ENCODE measurements at regions not wholly inside any gene's neighbourhood (a gene's known extent, or its start where the extent isn't known, plus 50 kb on each side); places are given as distances from the start of the nearest gene placed in this dataset.

DNA sequence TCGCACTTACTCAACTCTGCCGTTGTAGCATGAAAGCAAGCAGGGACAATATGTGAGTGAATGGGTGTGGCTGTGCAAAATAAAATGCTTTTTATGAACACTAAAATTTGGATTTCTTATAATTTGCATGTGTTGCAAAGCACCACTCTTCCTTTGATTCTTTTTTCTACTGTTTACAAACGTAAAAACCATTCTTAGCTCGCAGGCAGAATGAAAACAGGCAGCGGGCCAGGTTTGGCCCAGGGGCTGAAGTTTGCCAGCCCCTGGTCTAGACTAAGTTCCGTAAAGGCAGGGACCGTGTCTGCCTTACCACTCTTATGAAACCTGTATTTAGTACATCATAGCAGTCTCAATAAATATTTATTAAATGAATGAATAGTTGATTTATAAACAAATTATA lies 83.7 kb upstream of the SPATS2L start:
- no peak for DNase-seq (ENCODE audit: low read depth)
- TF ChIP-seq, protein P1, sequence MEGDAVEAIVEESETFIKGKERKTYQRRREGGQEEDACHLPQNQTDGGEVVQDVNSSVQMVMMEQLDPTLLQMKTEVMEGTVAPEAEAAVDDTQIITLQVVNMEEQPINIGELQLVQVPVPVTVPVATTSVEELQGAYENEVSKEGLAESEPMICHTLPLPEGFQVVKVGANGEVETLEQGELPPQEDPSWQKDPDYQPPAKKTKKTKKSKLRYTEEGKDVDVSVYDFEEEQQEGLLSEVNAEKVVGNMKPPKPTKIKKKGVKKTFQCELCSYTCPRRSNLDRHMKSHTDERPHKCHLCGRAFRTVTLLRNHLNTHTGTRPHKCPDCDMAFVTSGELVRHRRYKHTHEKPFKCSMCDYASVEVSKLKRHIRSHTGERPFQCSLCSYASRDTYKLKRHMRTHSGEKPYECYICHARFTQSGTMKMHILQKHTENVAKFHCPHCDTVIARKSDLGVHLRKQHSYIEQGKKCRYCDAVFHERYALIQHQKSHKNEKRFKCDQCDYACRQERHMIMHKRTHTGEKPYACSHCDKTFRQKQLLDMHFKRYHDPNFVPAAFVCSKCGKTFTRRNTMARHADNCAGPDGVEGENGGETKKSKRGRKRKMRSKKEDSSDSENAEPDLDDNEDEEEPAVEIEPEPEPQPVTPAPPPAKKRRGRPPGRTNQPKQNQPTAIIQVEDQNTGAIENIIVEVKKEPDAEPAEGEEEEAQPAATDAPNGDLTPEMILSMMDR (IDR thresholded peaks at IDR 0.05; ENCODE audit: insufficient read depth, low read depth, low read length), result no peak
- CTCF ChIA-PET, result interaction anchor here (1.1 kb wide), 1 partner anchor 20 kb away, joined by 3 read pairs; no protein-coding TSS in a partner anchor
- POLR2A ChIA-PET, result no interaction called here
- Histone ChIP-seq H3K4me3 (ENCODE audit: low read depth, low read length) (no peak overlapping the region), H3K36me3 (ENCODE audit: control insufficient read depth, insufficient read depth, low read length) (no peaks in the 10 kb centered on the region), H3K27me3 (ENCODE audit: control insufficient read depth, insufficient read depth, low read length) (no peaks in the 10 kb centered on the region)

DNA sequence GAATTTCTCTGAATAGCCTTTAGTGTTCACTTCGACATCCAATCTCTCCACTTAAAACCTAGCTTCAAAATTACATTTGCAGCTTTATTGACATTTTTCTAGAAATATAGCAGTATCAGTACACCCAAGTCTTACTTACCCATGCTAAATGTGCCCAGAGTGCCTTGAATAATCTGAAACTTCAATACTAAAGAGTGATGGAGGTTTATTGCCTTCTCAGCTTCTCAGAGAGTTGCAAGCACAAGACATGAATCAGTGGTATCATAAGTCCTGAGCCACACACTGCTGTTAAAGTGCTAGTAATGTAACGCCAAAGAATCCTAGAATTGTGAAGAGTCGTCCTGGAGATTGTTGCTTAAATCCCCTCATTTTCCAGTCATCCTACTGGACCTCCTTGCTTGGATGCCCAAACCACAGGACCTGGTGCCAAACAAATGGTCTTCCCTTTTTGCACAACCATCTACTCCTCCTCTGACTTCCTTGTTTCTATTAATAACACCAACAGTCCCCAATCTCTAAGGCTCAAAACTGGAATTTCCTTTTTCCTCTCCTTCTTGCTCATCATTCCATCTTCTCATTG lies 83.2 kb upstream of the SPATS2L start:
- H3K4me3 ChIP-seq (ENCODE audit: low read depth, low read length), result no peak overlapping the region
- ChIA-PET POLR2A (no interaction called here), CTCF (interaction anchor here (1.1 kb wide), 1 partner anchor 20 kb away, joined by 3 read pairs; no protein-coding TSS in a partner anchor)
- H3K36me3 ChIP-seq (ENCODE audit: control insufficient read depth, insufficient read depth, low read length), result no peaks in the 10 kb centered on the region
- TF ChIP-seq, protein P1 (IDR thresholded peaks at IDR 0.05; ENCODE audit: insufficient read depth, low read depth, low read length), result no peak
- H3K27me3 ChIP-seq (ENCODE audit: control insufficient read depth, insufficient read depth, low read length), result no peaks in the 10 kb centered on the region
- peak; percentile 9 for DNase-seq (ENCODE audit: low read depth)

GRCh38 chr2:200225951-200226350 lies 80.5 kb upstream of the SPATS2L start:
- no peaks in the 10 kb centered on the region for H3K27me3 ChIP-seq (ENCODE audit: control insufficient read depth, insufficient read depth, low read length)
- no peak overlapping the region for H3K4me3 ChIP-seq (ENCODE audit: low read depth, low read length)
- ChIA-PET POLR2A (no interaction called here), CTCF (interaction anchor here (1.0 kb wide), 1 partner anchor 14 kb away, joined by 3 read pairs; no protein-coding TSS in a partner anchor)
- H3K36me3 ChIP-seq (ENCODE audit: control insufficient read depth, insufficient read depth, low read length), result no peaks in the 10 kb centered on the region
- TF ChIP-seq, protein P1 (IDR thresholded peaks at IDR 0.05; ENCODE audit: insufficient read depth, low read depth, low read length), result no peak
- DNase-seq (ENCODE audit: low read depth), result no peak

- Histone ChIP-seq H3K27me3 (ENCODE audit: control insufficient read depth, insufficient read depth, low read length) (no peaks in the 10 kb centered on the region), H3K4me3 (ENCODE audit: low read depth, low read length) (no peak overlapping the region), H3K36me3 (ENCODE audit: control insufficient read depth, insufficient read depth, low read length) (no peaks in the 10 kb centered on the region)
- CTCF ChIA-PET, result interaction anchor here (0.6 to 1.2 kb wide), 4 partner anchors 14 to 162 kb away, joined by 3 to 5 read pairs (median 3); no protein-coding TSS in a partner anchor
- no peak for DNase-seq (ENCODE audit: low read depth)
- TF ChIP-seq, protein P1 (IDR thresholded peaks at IDR 0.05; ENCODE audit: insufficient read depth, low read depth, low read length), result no peak
- POLR2A ChIA-PET, result no interaction called here
These were observed 79.8 kb upstream of the SPATS2L start for GRCh38 chr2:200226451-200227426.

DNA sequence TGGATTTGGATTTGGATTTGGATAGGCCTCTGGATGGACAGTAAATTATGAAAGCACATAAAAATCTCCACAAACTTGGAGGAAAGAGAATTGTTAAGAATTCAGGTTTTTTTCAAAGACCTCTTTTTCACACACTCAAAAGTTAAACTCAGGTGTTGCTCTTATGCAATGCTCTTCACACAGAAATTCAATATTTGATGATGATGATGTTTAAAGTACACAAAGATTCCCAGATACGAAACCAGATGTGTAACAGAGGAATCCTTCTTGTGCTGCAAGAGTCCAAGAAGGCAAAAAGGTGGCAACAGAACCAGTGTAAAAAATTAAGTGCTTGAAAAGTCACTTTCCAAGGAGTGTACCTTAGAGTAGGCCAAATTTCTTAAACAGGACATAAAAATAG lies 75.8 kb upstream of the SPATS2L start:
- TF ChIP-seq, protein P1 (IDR thresholded peaks at IDR 0.05; ENCODE audit: insufficient read depth, low read depth, low read length), result no peak
- CTCF ChIA-PET, result no interaction called here
- POLR2A ChIA-PET, result no interaction called here
- Histone ChIP-seq H3K27me3 (ENCODE audit: control insufficient read depth, insufficient read depth, low read length) (no peaks in the 10 kb centered on the region), H3K4me3 (ENCODE audit: low read depth, low read length) (no peak overlapping the region), H3K36me3 (ENCODE audit: control insufficient read depth, insufficient read depth, low read length) (no peaks in the 10 kb centered on the region)
- DNase-seq (ENCODE audit: low read depth), result no peak
